ENCODE measurements at regions not wholly inside any gene's neighbourhood (a gene's known extent, or its start where the extent isn't known, plus 50 kb on each side); places are given as distances from the start of the nearest gene placed in this dataset.

DNA sequence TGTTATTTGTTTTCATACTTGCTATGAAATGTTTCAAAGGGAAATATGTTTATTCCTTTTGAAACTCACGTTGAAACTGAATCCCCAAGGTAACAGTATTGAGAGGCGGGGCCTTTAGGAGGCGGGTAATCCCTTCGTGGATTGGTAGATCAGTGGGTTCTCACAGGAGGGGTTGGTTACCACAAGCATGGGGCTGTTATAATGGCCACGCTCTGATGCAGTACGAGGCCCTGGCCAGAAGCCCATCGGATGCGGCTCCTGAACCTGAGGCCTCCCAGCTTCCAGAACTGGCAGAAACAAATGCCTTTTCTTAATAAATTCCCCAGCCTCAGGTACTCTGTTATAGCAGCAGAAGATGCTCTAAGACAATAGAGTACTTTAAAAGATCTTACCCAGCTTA is 135.7 kb downstream of the ASB1 start:
- TF ChIP-seq ARNTL (CRISPR knock-in tag; IDR thresholded peaks at IDR 0.05; ENCODE audit: borderline replicate concordance, low read depth) (no peak), CREB5 (CRISPR knock-in tag; IDR thresholded peaks at IDR 0.05; ENCODE audit: low read depth) (no peak), ESRRG (CRISPR knock-in tag; IDR thresholded peaks at IDR 0.05) (no peak), TOX (CRISPR knock-in tag; IDR thresholded peaks at IDR 0.05; ENCODE audit: borderline replicate concordance) (no peak), PPARA (CRISPR knock-in tag; IDR thresholded peaks at IDR 0.05; ENCODE audit: borderline replicate concordance) (no peak), CSDC2 (CRISPR knock-in tag; IDR thresholded peaks at IDR 0.05) (no peak), SNAI2 (CRISPR knock-in tag; IDR thresholded peaks at IDR 0.05) (no peak), ZFP30 (CRISPR knock-in tag; IDR thresholded peaks at IDR 0.05) (no peak), ZNF70 (CRISPR knock-in tag; IDR thresholded peaks at IDR 0.05) (no peak)
- TF ChIP-seq, protein P1, sequence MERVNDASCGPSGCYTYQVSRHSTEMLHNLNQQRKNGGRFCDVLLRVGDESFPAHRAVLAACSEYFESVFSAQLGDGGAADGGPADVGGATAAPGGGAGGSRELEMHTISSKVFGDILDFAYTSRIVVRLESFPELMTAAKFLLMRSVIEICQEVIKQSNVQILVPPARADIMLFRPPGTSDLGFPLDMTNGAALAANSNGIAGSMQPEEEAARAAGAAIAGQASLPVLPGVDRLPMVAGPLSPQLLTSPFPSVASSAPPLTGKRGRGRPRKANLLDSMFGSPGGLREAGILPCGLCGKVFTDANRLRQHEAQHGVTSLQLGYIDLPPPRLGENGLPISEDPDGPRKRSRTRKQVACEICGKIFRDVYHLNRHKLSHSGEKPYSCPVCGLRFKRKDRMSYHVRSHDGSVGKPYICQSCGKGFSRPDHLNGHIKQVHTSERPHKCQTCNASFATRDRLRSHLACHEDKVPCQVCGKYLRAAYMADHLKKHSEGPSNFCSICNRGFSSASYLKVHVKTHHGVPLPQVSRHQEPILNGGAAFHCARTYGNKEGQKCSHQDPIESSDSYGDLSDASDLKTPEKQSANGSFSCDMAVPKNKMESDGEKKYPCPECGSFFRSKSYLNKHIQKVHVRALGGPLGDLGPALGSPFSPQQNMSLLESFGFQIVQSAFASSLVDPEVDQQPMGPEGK (CRISPR knock-in tag; IDR thresholded peaks at IDR 0.05; ENCODE audit: borderline replicate concordance) = no peak
